GM18499 (cell line): ENCODE measurements at regions not wholly inside any gene's neighbourhood (a gene's known extent, or its start where the extent isn't known, plus 50 kb on each side); places are given as distances from the start of the nearest gene placed in this dataset.

ENCODE experiments used
- ATAC-seq: cut with Tn5 transposase; IDR thresholded peaks from one replicate; pipeline ENCODE4 v1.9.1; 2021; ENCODE audit warnings: moderate number of reproducible peaks; ENCODE audit not compliant: insufficient read depth, unreplicated experiment

DNA sequence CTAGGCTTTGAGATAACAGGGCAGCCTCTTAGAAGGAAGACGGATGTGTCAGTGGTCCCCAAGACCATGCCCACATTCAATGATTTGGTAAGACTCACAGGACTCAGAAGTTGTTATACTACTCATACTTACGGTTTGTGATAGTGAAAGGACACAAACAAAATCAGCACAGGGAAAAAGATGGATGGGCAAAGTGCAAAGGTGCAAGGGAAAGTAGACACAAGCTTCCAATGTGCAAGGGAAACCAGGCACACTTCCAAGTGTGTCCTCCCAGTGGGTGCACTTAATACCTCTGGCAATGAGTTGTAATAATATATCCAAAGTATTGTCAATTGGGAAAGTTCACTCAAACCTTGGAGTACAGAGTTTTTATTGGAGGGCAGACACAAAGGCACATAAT lies 53.8 kb upstream of the VCX start:
- no peak for ATAC-seq

DNA sequence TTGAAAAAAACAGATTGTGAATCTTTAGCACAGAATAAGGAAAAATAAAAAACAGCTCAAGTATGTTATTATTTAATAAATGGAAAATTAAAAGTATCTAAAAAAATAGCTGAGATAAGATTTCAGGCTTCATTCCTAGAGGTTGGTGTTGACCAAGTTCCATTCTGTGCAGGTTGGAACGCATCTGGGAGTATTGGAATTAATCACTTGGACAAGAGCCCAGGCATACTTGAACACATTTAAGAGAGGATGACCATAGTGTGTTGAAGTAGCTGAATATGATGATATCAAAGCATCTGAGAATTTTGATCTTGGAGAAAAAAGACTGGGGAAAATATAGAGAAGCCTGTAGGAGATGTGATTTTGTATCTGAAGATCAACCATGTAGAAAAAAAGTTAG lies 54.6 kb upstream of the VCX start:
- ATAC-seq, result no peak

DNA sequence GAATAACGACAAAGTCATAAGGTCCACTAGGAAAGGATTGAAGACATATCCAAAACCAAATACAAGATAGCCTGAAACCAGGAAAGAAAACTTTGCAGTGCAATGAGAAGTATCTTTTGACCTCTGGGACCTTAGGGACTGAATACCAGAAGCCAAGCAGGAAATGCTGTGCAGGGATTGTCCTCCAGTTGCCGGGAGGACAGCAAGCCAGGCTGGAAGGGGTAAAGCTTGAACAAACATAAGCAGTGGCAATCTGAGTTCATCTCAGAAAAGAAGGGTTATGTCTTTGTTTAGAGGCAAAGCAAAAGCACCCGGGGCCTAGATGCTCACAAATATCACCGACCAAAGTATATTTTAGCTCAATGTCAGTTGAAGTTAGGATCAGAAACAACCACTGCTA lies 55.3 kb upstream of the VCX start:
- no peak for ATAC-seq

DNA sequence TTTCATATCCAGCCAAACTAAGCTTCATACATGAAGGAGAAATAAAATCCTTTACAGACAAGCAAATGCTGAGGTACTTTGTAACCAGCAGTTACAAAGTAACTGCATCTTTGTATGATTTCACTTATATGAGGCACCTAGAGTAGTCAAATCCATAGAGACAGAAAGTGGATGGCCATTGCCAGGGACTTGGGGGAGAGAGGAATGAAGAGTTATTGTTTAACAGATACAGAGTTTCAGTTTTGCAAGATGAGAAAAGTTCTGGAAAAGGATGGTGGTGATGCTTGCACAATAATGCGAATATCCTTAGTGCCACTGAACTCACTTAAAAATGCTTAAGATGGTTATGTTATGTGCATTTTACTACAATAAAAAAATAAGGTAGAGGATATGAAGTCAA lies 58.4 kb upstream of the VCX start:
- ATAC-seq, result no peak

DNA sequence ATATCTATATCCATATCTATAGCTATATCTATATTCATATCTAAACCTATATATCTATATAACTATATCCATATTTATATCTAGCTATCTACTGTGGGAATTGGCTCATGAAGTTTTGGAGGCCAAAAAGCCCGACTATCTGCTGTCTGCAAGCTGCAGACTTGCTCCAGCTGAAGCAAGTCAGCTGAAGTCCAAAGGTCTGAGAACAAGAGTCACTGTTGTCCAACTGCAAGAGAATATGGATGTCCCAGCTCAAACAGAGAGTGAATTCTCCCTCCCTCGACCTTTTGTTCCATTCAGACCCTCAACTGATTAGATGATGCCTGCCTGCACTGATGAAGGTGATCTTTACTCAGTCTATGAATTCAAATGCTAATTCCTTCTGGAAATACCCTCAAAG lies 63.3 kb upstream of the VCX start:
- no peak for ATAC-seq

DNA sequence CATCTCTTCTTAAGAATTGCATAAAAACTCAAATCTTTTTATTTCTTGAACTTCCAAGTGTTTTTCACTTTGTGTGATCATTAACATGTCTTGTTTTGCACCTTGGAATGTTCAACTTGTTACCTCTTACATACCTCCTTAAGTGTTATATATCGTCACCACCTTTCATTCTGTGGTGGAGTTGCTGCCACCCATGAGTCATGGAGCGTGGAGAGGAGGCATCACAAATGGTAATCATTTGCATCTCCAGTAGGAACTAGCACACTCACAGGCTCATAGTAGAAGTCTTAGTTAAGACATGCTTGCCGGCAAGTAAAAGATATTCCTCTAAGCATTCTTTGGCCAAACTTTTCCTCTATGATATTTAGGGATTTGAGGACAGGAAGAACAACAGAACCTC lies 67.0 kb upstream of the VCX start:
- ATAC-seq, result no peak

GRCh38 chrX:7771788-7772438 lies 71.1 kb upstream of the VCX start:
- no peak for ATAC-seq

DNA sequence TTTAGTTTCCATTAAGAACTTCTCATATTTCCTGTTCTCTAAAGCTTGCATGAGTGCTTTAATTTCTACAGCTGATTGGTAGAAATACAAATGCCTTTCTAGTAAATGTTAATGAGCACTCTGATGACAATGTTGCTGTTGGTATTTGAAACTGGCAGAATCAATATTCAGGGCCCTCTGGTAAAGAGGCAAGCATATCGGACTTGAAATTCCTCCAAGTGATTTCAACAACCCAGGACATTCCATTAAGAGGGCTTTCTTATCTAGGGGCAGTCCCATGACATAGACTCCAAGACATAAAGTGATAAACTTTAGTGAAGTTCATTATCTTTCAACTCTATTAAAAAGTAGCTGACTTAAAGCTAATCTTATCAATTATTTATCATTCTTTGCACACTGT lies 83.1 kb upstream of the VCX start:
- no peak for ATAC-seq

DNA sequence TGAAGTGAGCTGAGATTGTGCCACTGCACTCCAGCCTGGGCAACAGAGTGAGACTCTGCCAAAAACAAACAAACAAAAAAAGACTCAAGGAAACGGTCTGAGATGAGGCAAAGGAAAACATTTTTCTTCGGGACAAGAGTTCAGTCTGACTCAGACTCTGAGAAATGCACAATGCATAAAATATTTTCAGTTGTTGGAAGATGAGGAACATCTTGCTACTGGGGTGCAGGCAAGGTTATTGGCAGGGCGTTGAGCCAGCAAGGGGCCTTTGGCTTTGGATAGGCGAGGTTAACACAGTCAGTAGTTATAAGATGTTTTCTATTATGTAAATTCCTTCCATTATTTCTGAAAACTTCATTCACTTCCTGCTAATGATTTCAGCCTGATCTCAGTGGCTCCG lies 96.1 kb upstream of the VCX start:
- ATAC-seq, result no peak

GRCh38 chrX:7730071-7730470 lies 112.9 kb upstream of the VCX start:
- no peak for ATAC-seq

DNA sequence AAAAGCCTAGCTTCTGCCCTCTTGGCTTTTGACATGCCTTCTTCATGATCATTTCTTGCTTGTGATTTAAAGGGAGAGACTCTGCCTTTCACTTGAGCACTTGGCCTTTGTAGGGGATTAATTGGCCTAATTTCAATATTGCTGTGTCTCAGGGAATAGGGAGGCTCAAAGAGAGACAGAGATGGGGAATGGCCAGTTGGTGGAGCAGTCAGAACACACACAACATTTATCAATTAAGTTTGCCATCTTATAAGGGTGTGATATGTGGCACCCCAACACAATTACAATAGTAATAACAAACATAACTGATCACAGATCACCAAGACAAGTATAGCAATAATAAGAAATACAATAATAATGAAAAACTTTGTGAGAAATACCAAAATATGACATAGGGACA lies 122.5 kb upstream of the VCX start:
- ATAC-seq, result no peak

- ATAC-seq, result no peak
Measured at GRCh38 chrX:7714351-7714750, 128.6 kb upstream of the VCX start.

DNA sequence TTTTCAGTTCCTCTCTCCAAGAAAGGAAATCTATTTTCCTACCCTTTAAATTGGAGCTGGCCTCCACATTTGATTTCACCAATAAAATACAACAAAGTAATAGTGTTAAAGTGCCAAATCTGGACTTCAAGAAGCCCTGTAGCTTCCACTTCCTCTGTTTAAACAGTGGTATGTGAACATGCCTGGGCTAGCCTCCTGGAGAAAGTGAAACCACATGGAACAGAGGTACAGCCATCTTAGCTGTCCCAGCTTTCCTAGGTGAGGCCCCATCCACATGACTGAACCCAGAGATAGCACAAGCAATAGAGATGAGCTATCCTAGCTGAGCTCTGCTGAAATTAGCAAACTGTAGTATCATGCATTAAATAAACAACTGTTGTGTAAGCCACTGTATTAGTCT lies 131.8 kb upstream of the VCX start:
- ATAC-seq, result no peak

DNA sequence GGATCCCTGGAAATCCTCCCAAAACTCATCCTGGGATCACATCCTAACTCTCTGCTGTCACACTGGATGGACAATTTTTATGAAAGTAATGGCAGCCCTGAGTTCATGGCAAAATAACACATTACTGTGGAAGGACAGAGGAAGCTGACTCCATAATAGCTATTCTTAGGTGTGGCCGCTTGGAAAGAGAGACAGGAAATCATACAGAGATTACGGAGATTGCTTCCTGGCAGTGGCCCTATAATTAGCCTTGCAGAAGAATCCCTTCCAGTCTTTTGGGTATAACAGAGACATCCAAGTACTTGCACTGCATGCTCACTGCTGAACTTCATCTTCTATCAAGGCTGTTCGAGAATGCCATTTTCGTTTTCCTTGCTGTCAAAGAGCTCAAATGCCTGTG lies 133.1 kb upstream of the VCX start:
- no peak for ATAC-seq

DNA sequence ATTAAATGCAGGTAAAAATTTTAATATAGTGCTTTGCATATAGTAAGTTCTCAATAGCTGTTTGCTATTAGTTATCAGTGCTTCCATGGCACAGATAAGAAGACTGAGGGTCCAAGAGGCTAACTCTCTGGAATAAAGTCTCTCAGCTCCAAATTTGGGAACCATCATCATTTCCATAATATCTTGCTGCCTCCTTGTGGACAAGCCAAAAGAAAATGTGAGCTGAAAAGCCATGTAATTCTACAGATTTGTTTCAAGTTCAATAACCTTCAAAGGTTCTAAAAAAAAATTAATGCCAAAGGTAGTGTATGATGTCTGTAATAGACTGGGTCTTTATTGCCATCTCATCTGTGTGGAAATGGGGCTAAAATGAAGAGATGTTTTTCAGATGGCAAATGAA lies 136.9 kb upstream of the VCX start:
- no peak for ATAC-seq

- ATAC-seq, result no peak
Measured at GRCh38 chrX:7704205-7704604, 138.8 kb upstream of the VCX start.

- no peak for ATAC-seq
Measured at GRCh38 chrX:7698248-7698647, 144.7 kb upstream of the VCX start.

DNA sequence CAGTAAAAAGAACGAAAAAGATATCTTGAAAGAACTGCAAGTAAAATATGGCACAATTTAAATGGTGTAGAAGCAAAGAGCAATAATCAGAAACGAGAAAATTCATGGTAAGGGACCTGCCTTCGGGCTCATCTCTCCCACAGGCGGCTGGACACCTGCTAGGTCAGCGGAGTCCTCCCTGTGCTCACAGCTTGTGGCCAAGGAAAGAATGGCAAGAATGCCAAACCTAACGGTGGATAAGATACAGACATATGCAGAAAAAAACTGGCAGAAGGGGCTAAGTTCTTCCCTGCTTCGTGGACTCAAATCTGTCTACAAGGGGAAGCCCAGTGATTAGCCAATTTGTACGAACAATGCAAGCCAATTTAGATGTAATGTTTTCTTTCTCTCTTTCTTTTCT lies 152.1 kb upstream of the VCX start:
- ATAC-seq, result no peak

GRCh38 chrX:7689791-7690412 lies 153.1 kb upstream of the VCX start:
- ATAC-seq, result no peak

GRCh38 chrX:7680181-7680580 lies 162.8 kb upstream of the VCX start:
- no peak for ATAC-seq

- ATAC-seq, result no peak
Measured at GRCh38 chrX:7654316-7654715, 188.7 kb upstream of the VCX start.

- no peak for ATAC-seq
Measured at GRCh38 chrX:7647831-7648230, 195.1 kb upstream of the VCX start.

GRCh38 chrX:7641141-7641540 lies 201.8 kb upstream of the VCX start:
- no peak for ATAC-seq
